Esophagus squamous epithelium (tissue), 5 donors: ENCODE measurements at regions not wholly inside any gene's neighbourhood (a gene's known extent, or its start where the extent isn't known, plus 50 kb on each side); places are given as distances from the start of the nearest gene placed in this dataset.
A peak's percentile ranks its signal among the peaks of the same experiment; 100 is the strongest.

Experiments used
- DNase-seq: peaks from one replicate; lab custom pipeline; 2025; lab: John Stamatoyannopoulos, UW
- H3K27ac ChIP-seq, 4 donors: fragments of 200-600 bp; sonication (generic); one replicate each; pipeline ENCODE4 v1.5.1; 2016 to 2019; ENCODE audit warnings: mild to moderate bottlenecking in 1 of 4
- H3K27me3 ChIP-seq, 4 donors: fragments of 200-600 bp; sonication (generic); 1 replicate in 3 of 4; 2 replicates in 1 of 4; pipeline versions ENCODE4 v1.5.1 to v1.6.0; 2017 to 2021; ENCODE audit warnings: antibody characterized with exemption in 1 of 4
- H3K36me3 ChIP-seq, 3 donors: fragments of 200-600 bp; sonication (generic); one replicate each; pipeline ENCODE4 v1.5.1; 2016 to 2019
- H3K4me1 ChIP-seq, 3 donors: fragments of 200-600 bp; sonication (generic); one replicate each; pipeline ENCODE4 v1.5.1; 2017 to 2019
- H3K4me3 ChIP-seq, 4 donors: fragments of 200-600 bp; sonication (generic); 1 replicate in 3 of 4; 2 replicates in 1 of 4; pipeline ENCODE4 v1.5.1; 2016 to 2019; ENCODE audit warnings: mild to moderate bottlenecking in 2 of 4, moderate library complexity in 1 of 4
- H3K9me3 ChIP-seq, 3 donors: fragments of 200-600 bp; sonication (generic); one replicate each; pipeline ENCODE4 v1.5.1; 2016 to 2019
- POLR2A ChIP-seq, 4 donors: fragments of 450-650 bp; IDR thresholded peaks; one replicate each; pipeline ENCODE4 v1.6.1; 2017; ENCODE audit warnings: antibody characterized with exemption in 4 of 4, mild to moderate bottlenecking in 4 of 4, moderate library complexity in 3 of 4
- WGBS, 2 donors: methylation state at CpG; one replicate each; pipeline ENCODE4 v1.1.5; 2018; 5-methylcytosine and 5-hydroxymethylcytosine counted together
- intact Hi-C: fragments of 100-400 bp; cut with DNase I; formaldehyde crosslinking; loops from one replicate; pipeline ENCODE4 v1.15.0; 2022
- TF ChIP-seq, protein P1 (sequence below), 6 experiments: fragments of 450-650 bp in 4 of 6; fragments of 200-600 bp in 2 of 6; sonication (generic) in 2 of 6; IDR thresholded peaks; one replicate each; pipeline ENCODE4 v1.5.1; 2016 to 2019; ENCODE audit warnings: antibody characterized with exemption in 6 of 6, mild to moderate bottlenecking in 4 of 6, moderate library complexity in 4 of 6
- donor health status: DM: yes; HTN: yes; CAD: no.

DNA sequence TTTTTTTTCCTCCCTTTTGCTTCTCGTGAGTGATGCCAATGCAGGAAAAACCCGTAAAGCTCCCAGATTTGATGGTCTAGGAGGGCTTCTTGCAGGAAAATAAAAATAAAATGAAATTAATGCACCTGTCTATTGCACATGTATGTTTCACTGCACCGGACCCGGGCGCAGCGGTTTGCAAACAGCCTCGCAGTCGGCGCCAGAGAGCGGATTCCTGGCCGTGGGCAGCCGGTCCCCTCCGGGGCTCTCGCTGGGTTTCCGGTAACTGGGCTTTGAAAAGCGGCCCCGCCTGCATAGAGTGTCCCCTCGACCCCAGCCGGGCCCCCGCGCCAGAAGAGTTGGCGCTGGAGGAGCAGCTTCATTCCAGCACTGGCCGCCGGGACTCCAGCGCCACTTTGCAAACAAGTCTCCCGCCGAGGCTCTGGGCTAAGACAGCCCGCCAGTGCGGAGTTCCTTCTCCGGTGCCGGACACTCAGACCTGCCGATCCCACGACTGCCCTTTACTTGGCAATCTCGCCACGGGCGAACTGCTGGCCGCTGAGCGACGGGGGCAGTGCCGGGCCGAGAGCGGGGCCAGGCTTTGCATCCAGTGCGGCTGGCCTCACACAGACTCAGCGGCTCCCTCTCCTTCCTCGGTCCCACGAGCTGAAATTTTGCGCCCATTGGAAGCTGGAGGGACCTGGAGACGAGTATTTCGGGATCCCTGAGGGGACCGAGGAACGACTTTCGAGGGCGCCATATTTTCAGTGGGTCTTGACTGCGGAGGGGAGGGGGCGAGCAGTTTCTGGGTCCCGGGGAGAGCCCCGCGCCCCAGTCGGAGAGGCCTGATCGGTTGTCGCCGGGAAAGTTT lies 225.9 kb upstream of the C2CD4B start:
- 0% methylated on average over 6 to 9 of the region's 62 CpGs for WGBS, 2 donors
- Histone ChIP-seq H3K27me3 (peaks cover 0 to 13% (median 0%) of the 10 kb centered on the region in 4 donors), H3K36me3 (no peaks in the 10 kb centered on the region), H3K27ac (peak overlapping the region; percentile 63 to 87 (median 82)), H3K4me1 (peaks cover 0 to 28% (median 9%) of the 10 kb centered on the region in 3 donors), H3K4me3 (peak overlapping the region; percentile 76 to 97 (median 80)), H3K9me3 (no peaks in the 10 kb centered on the region)
- no peak for TF ChIP-seq POLR2A (IDR thresholded peaks at IDR 0.05)
- TF ChIP-seq, protein P1, sequence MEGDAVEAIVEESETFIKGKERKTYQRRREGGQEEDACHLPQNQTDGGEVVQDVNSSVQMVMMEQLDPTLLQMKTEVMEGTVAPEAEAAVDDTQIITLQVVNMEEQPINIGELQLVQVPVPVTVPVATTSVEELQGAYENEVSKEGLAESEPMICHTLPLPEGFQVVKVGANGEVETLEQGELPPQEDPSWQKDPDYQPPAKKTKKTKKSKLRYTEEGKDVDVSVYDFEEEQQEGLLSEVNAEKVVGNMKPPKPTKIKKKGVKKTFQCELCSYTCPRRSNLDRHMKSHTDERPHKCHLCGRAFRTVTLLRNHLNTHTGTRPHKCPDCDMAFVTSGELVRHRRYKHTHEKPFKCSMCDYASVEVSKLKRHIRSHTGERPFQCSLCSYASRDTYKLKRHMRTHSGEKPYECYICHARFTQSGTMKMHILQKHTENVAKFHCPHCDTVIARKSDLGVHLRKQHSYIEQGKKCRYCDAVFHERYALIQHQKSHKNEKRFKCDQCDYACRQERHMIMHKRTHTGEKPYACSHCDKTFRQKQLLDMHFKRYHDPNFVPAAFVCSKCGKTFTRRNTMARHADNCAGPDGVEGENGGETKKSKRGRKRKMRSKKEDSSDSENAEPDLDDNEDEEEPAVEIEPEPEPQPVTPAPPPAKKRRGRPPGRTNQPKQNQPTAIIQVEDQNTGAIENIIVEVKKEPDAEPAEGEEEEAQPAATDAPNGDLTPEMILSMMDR (IDR thresholded peaks at IDR 0.05), result no peak
- no peak for DNase-seq
- intact Hi-C loops, result loop anchor here (10.0 kb wide), 1 partner anchor 354 kb away; no protein-coding TSS in a partner anchor

DNA sequence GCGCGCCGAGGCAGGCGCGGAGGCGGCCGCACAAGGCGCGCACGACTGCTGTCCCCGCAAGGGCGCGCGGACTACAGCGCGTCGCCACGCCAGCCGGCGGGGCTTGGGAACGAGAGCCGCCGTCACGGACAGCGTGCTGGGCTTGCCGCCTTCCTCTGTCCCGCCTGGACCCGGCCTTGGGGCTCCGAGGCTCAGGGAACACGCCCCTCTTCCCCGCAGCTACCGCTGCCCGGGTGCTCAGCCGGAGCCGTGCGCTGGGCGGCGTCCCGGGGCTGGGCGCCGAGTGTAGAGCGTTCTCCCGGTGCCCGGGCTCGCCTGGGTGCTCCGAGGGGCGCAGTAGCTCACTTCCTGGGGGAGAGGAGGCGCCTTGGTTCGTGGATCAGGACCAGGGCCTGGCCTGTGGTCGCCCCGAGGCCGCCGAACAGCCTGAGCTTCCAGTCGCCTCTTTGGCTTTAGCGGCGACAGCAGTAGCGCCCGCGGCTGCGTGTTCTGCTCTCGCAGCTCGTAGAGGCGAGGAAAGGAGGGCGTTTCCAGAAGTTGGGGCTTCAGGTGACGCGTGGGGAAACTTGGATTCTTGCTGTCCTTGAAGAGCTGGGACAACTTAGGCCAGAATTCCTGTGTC lies 226.7 kb upstream of the C2CD4B start:
- DNase-seq, result no peak
- H3K27ac ChIP-seq, result peak overlapping the region; percentile 63 to 87 (median 74)
- WGBS, 2 donors, result 2% methylated on average over 7 of the region's 66 CpGs; no CpG with 5 or more reads in 1 of the 2 donors
- no peaks in the 10 kb centered on the region for H3K9me3 ChIP-seq
- H3K27me3 ChIP-seq, result peaks cover 0 to 13% (median 0%) of the 10 kb centered on the region in 4 donors
- intact Hi-C loops, result loop anchor here (10.0 kb wide), 1 partner anchor 353 kb away; no protein-coding TSS in a partner anchor
- peak overlapping the region; percentile 76 to 97 (median 80) for H3K4me3 ChIP-seq
- H3K4me1 ChIP-seq, result peaks cover 0 to 28% (median 9%) of the 10 kb centered on the region in 3 donors
- TF ChIP-seq POLR2A (IDR thresholded peaks at IDR 0.05), result no peak
- TF ChIP-seq, protein P1 (IDR thresholded peaks at IDR 0.05), result peak in 4 of 6 experiments; percentile 8 to 32 (median 26)
- H3K36me3 ChIP-seq, result no peaks in the 10 kb centered on the region

- H3K9me3 ChIP-seq, result no peaks in the 10 kb centered on the region
- peak overlapping the region; percentile 76 to 97 (median 80) for H3K4me3 ChIP-seq
- WGBS, 2 donors, result 11 to 18% methylated on average over 4 to 10 of the region's 10 CpGs
- DNase-seq, result no peak
- peaks cover 0 to 13% (median 0%) of the 10 kb centered on the region in 4 donors for H3K27me3 ChIP-seq
- no peaks in the 10 kb centered on the region for H3K36me3 ChIP-seq
- peak overlapping the region in 3 of 4 donors; percentile 63 to 87 (median 83) for H3K27ac ChIP-seq
- no peak for TF ChIP-seq POLR2A (IDR thresholded peaks at IDR 0.05)
- TF ChIP-seq, protein P1 (IDR thresholded peaks at IDR 0.05), result no peak
- peaks cover 0 to 28% (median 9%) of the 10 kb centered on the region in 3 donors for H3K4me1 ChIP-seq
- intact Hi-C loops, result loop anchor here (10.0 kb wide), 1 partner anchor 352 kb away; no protein-coding TSS in a partner anchor
Measured at GRCh38 chr15:62392376-62392775, 227.3 kb upstream of the C2CD4B start.

GRCh38 chr15:62393196-62393595 lies 228.1 kb upstream of the C2CD4B start:
- TF ChIP-seq, protein P1 (IDR thresholded peaks at IDR 0.05), result no peak
- no peak for TF ChIP-seq POLR2A (IDR thresholded peaks at IDR 0.05)
- no peaks in the 10 kb centered on the region for H3K9me3 ChIP-seq
- peaks cover 0 to 13% (median 0%) of the 10 kb centered on the region in 4 donors for H3K27me3 ChIP-seq
- 81 to 90% methylated on average over 4 of the region's 4 CpGs for WGBS, 2 donors
- H3K36me3 ChIP-seq, result no peaks in the 10 kb centered on the region
- intact Hi-C loops, result loop anchor here (10.0 kb wide), 1 partner anchor 352 kb away; no protein-coding TSS in a partner anchor
- no peak overlapping the region for H3K27ac ChIP-seq
- DNase-seq, result no peak
- H3K4me1 ChIP-seq, result peaks cover 0 to 28% (median 9%) of the 10 kb centered on the region in 3 donors
- no peak overlapping the region for H3K4me3 ChIP-seq
